ENCODE measurements at regions not wholly inside any gene's neighbourhood (a gene's known extent, or its start where the extent isn't known, plus 50 kb on each side); places are given as distances from the start of the nearest gene placed in this dataset.

DNA sequence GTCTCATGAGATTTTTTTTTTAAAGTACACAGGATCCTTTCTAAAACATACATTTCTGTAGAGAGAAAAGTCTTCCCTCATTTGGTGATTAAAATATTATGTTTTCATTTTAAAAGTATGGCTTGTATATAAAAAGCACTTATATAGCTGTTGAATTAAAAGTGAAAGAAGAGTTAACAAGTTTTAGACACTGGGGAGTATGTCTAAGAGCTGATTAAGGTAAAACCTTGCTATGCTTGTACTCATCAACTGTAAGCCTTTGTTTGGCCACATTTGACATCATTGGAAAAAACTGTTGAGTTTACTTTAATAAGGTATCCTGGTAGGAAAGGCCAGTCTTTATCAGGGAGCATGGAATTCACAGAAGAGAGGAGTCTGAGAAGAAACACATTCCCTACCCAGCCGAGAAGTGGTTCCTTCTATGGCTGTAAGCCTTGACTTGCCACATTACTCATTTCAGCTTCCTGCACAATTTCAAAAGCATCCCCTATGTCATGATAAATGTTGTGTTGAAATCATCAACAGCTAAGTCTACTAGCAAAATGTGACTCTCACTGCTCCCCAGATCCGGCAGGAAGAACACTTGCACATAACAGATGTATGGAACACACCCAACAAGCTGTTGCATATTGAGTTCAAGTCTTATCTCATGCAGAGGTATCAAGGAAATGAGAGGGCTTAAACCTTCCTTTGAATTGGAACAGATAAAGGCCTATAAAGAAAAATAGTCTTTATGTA, 171.8 kb upstream of the CDK1 start:
- DNase-seq (no peak), ATAC-seq (peak; percentile 9)
- TF ChIP-seq, protein P1, sequence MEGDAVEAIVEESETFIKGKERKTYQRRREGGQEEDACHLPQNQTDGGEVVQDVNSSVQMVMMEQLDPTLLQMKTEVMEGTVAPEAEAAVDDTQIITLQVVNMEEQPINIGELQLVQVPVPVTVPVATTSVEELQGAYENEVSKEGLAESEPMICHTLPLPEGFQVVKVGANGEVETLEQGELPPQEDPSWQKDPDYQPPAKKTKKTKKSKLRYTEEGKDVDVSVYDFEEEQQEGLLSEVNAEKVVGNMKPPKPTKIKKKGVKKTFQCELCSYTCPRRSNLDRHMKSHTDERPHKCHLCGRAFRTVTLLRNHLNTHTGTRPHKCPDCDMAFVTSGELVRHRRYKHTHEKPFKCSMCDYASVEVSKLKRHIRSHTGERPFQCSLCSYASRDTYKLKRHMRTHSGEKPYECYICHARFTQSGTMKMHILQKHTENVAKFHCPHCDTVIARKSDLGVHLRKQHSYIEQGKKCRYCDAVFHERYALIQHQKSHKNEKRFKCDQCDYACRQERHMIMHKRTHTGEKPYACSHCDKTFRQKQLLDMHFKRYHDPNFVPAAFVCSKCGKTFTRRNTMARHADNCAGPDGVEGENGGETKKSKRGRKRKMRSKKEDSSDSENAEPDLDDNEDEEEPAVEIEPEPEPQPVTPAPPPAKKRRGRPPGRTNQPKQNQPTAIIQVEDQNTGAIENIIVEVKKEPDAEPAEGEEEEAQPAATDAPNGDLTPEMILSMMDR (IDR thresholded peaks at IDR 0.05) = no peak
- no peak overlapping the region for H3K27ac ChIP-seq
- H3K27me3 ChIP-seq = no peaks in the 10 kb centered on the region
- intact Hi-C loops (cut with DNase I) = no loop called here
- H3K4me3 ChIP-seq = no peak overlapping the region
- no peaks in the 10 kb centered on the region for H3K4me1 ChIP-seq
- H3K9me3 ChIP-seq = no peaks in the 10 kb centered on the region
- H3K36me3 ChIP-seq = no peaks in the 10 kb centered on the region

DNA sequence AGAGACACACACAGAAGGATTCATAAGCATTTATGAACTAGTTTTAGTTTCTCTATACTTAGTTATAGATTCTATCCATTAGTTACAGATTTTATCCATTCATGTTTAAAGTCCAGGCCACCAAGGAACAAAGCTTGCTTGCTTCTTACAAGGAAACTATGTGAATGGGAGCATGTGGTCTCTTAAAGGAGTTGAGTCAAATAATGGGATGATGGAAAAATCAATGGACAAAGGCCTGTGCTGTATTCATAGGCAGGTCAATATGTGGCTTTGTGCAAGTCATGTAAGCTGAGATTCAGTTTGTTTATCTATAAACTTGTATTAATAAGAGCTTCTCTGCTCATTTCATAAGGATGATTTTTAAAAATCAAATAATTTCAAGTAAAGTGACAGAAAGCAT, 172.8 kb upstream of the CDK1 start:
- DNase-seq (no peak), ATAC-seq (no peak)
- intact Hi-C loops (cut with DNase I) = no loop called here
- TF ChIP-seq, protein P1 (IDR thresholded peaks at IDR 0.05) = no peak
- no peak overlapping the region for H3K27ac ChIP-seq
- no peaks in the 10 kb centered on the region for H3K9me3 ChIP-seq
- H3K27me3 ChIP-seq = no peaks in the 10 kb centered on the region
- H3K4me1 ChIP-seq = no peaks in the 10 kb centered on the region
- H3K36me3 ChIP-seq = no peaks in the 10 kb centered on the region
- no peak overlapping the region for H3K4me3 ChIP-seq

DNA sequence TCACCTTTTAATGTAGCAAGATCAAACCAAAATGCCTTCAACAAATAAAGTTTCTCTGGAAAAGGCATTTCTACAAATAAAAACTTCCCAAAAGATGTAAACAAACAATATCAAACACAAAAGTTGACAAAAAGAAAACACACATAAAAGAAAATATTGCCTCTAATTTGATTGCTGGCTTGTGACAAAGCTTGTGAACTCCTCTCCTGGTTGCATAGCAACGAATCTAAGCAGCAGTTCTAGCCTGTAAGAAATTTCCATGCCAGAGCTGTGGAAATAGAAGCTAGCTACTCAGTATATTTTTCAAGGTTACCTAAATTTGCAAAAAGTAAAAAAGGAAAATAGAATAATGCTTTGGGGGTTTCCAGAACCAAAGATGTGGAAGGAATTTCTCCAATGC, 173.9 kb upstream of the CDK1 start:
- H3K36me3 ChIP-seq = no peaks in the 10 kb centered on the region
- no peak overlapping the region for H3K4me3 ChIP-seq
- intact Hi-C loops (cut with DNase I) = no loop called here
- no peaks in the 10 kb centered on the region for H3K27me3 ChIP-seq
- DNase-seq (no peak), ATAC-seq (no peak)
- TF ChIP-seq, protein P1 (IDR thresholded peaks at IDR 0.05) = no peak
- no peaks in the 10 kb centered on the region for H3K4me1 ChIP-seq
- H3K9me3 ChIP-seq = no peaks in the 10 kb centered on the region
- H3K27ac ChIP-seq = no peak overlapping the region

DNA sequence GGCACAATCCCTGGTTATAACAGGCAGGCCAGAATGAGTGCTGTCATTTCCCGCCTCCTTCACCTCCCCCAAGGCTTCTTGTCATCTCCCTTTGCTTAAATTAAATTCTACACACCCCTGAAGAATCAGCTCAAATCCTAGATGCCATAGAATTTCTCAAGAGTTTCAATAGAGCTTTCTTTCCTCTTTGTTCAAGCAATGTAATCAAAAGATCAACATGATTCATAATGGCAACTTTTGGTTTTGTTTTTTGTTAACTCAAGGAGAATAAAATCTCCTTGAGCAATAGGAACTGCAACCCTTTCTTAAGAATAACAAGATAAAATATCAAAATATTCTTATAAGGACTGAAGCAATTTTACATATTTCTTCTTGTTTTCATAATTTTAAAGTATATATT, 180.8 kb upstream of the CDK1 start:
- H3K9me3 ChIP-seq = no peaks in the 10 kb centered on the region
- H3K4me3 ChIP-seq = no peak overlapping the region
- intact Hi-C loops (cut with DNase I) = no loop called here

GRCh38 chr10:60595852-60596251, 182.4 kb upstream of the CDK1 start:
- TF ChIP-seq, protein P1 (IDR thresholded peaks at IDR 0.05) = no peak
- Histone ChIP-seq H3K36me3 (no peaks in the 10 kb centered on the region), H3K27ac (no peak overlapping the region), H3K9me3 (no peaks in the 10 kb centered on the region), H3K4me1 (no peaks in the 10 kb centered on the region), H3K4me3 (no peak overlapping the region), H3K27me3 (no peaks in the 10 kb centered on the region)
- DNase-seq (no peak), ATAC-seq (no peak)
- intact Hi-C loops (cut with DNase I) = no loop called here

More for the DNA sequence above, 180.8 kb upstream of the CDK1 start:
- H3K27me3 ChIP-seq = no peaks in the 10 kb centered on the region
- TF ChIP-seq, protein P1 (IDR thresholded peaks at IDR 0.05) = no peak
- no peaks in the 10 kb centered on the region for H3K36me3 ChIP-seq
- DNase-seq (no peak), ATAC-seq (no peak)
- no peak overlapping the region for H3K27ac ChIP-seq
- H3K4me1 ChIP-seq = no peaks in the 10 kb centered on the region
